WTC11 (cell line): ENCODE measurements at regions not wholly inside any gene's neighbourhood (a gene's known extent, or its start where the extent isn't known, plus 50 kb on each side); places are given as distances from the start of the nearest gene placed in this dataset.
"Not testable (repeated sequence)": the region's sequence is repeated elsewhere in the genome, so short reads cannot be mapped to it uniquely, and the experiment has no call there.

ENCODE experiments used
- ATAC-seq: fragments of 200-7000 bp; cut with Tn5 transposase; 2 replicates; pipeline ENCODE4 v1.10.0; 2021; ENCODE audit warnings: mild to moderate bottlenecking, moderate library complexity
- CTCF ChIA-PET: fragments of 300-600 bp; sonication (Branson Sonifier 250); formaldehyde crosslinking; loops from one replicate; lab custom pipeline; 2021; ENCODE audit warnings: antibody characterized with exemption; lab: Charles Lee
- POLR2A ChIA-PET: fragments of 350-600 bp; sonication (Branson Sonifier 250); formaldehyde crosslinking; loops from one replicate; lab custom pipeline; 2021; ENCODE audit warnings: antibody characterized with exemption; lab: Charles Lee
- DNase-seq: peaks from one replicate; pipeline ENCODE4 v3.0.0; 2021; ENCODE audit warnings: low spot score
- H3K27ac Mint-ChIP-seq: 2 replicates; pipeline ENCODE4 v1.8.0; 2021; ENCODE audit warnings: mixed read lengths
- H3K27me3 Mint-ChIP-seq: 2 replicates; pipeline ENCODE4 v1.8.0; 2021; ENCODE audit warnings: low read depth, mild to moderate bottlenecking, moderate library complexity, mixed read lengths
- H3K36me3 Mint-ChIP-seq: 2 replicates; pipeline ENCODE4 v1.8.0; 2021; ENCODE audit warnings: mixed read lengths
- H3K4me1 Mint-ChIP-seq: 2 replicates; pipeline ENCODE4 v1.8.0; 2022; ENCODE audit warnings: mixed read lengths
- H3K4me3 Mint-ChIP-seq: 2 replicates; pipeline ENCODE4 v1.8.0; 2021; ENCODE audit warnings: mild to moderate bottlenecking, moderate library complexity, mixed read lengths
- H3K9me3 Mint-ChIP-seq: 2 replicates; pipeline ENCODE4 v1.8.0; 2021; ENCODE audit warnings: mixed read lengths
- ATF1 ChIP-seq: sonication (generic); formaldehyde crosslinking; IDR thresholded peaks from 2 replicates; pipeline ENCODE4 v1.8.1; 2023; ENCODE audit warnings: mild to moderate bottlenecking, moderate library complexity, missing genetic modification reagents
- ATF3 ChIP-seq: sonication (generic); formaldehyde crosslinking; conservative IDR thresholded peaks from 2 replicates; pipeline ENCODE4 v1.8.1; 2022; ENCODE audit warnings: mild to moderate bottlenecking, missing genetic modification reagents
- E2F1 ChIP-seq: sonication (generic); formaldehyde crosslinking; IDR thresholded peaks from 2 replicates; pipeline ENCODE4 v1.8.0; 2022; ENCODE audit warnings: mild to moderate bottlenecking, missing genetic modification reagents
- GABPB1 ChIP-seq: sonication (generic); formaldehyde crosslinking; IDR thresholded peaks from 2 replicates; pipeline ENCODE4 v1.8.1; 2023; ENCODE audit warnings: mild to moderate bottlenecking, missing genetic modification reagents
- GRHL2 ChIP-seq: fragments of 250-450 bp; sonication (Bioruptor Pico); IDR thresholded peaks from 2 replicates; pipeline ENCODE4 v1.8.0; 2022; ENCODE audit warnings: mild to moderate bottlenecking, moderate library complexity; ENCODE audit not compliant: insufficient replicate concordance, severe bottlenecking
- JAZF1 ChIP-seq: fragments of 250-450 bp; sonication (Bioruptor Pico); IDR thresholded peaks from 2 replicates; pipeline ENCODE4 v1.9.0; 2021; ENCODE audit warnings: moderate library complexity, mild to moderate bottlenecking, inconsistent platforms
- USF2 ChIP-seq: sonication (generic); formaldehyde crosslinking; IDR thresholded peaks from 2 replicates; pipeline ENCODE4 v1.8.1; 2023; ENCODE audit warnings: mild to moderate bottlenecking, missing genetic modification reagents, moderate library complexity
- ZMAT4 ChIP-seq: fragments of 250-450 bp; sonication (Bioruptor Pico); IDR thresholded peaks from 2 replicates; pipeline ENCODE4 v1.9.0; 2021; ENCODE audit warnings: mild to moderate bottlenecking
- ZNF425 ChIP-seq: fragments of 250-450 bp; sonication (Bioruptor Pico); conservative IDR thresholded peaks from 2 replicates; pipeline ENCODE4 v1.9.0; 2021; ENCODE audit warnings: mild to moderate bottlenecking
- ZNF671 ChIP-seq: fragments of 250-450 bp; sonication (Bioruptor Pico); IDR thresholded peaks from 2 replicates; pipeline ENCODE4 v1.8.0; 2021; ENCODE audit warnings: mild to moderate bottlenecking
- ZSCAN18 ChIP-seq: fragments of 250-450 bp; sonication (Bioruptor Pico); IDR thresholded peaks from 2 replicates; pipeline ENCODE4 v2.1.2; 2022; ENCODE audit warnings: mild to moderate bottlenecking, moderate library complexity

- TF ChIP-seq ZSCAN18 (CRISPR knock-in tag) (no peak), ZMAT4 (CRISPR knock-in tag) (no peak), E2F1 (CRISPR knock-in tag) (no peak), ATF3 (CRISPR knock-in tag) (no peak), ZNF425 (CRISPR knock-in tag) (no peak), JAZF1 (CRISPR knock-in tag) (no peak), ZNF671 (no peak)
Observed at GRCh38 chr16:73949574-73950320, 346.9 kb upstream of the PSMD7 start (continued).

- POLR2A ChIA-PET: no interaction called here
- ATAC-seq: no peak
- H3K27ac Mint-ChIP-seq: no peak overlapping the region
Observed at GRCh38 chr16:73945631-73946030, 351.0 kb upstream of the PSMD7 start.

GRCh38 chr16:73943184-73943583 is 353.4 kb upstream of the PSMD7 start:
- H3K27ac Mint-ChIP-seq, POLR2A ChIA-PET, H3K36me3 Mint-ChIP-seq, H3K27me3 Mint-ChIP-seq, H3K4me1 Mint-ChIP-seq, H3K4me3 Mint-ChIP-seq, ATAC-seq, DNase-seq: not testable (repeated sequence)
- peaks cover 11% of the 10 kb centered on the region for H3K9me3 Mint-ChIP-seq
- CTCF ChIA-PET: interaction anchor here (1.3 kb wide), 1 partner anchor 332 kb away, joined by 3 read pairs; no protein-coding TSS in a partner anchor

More at GRCh38 chr16:73945631-73946030, 351.0 kb upstream of the PSMD7 start:
- no peaks in the 10 kb centered on the region for H3K9me3 Mint-ChIP-seq
- peaks cover 6% of the 10 kb centered on the region for H3K4me1 Mint-ChIP-seq
- CTCF ChIA-PET: no interaction called here
- no peaks in the 10 kb centered on the region for H3K36me3 Mint-ChIP-seq
- DNase-seq: no peak
- no peaks in the 10 kb centered on the region for H3K27me3 Mint-ChIP-seq
- TF ChIP-seq GRHL2: no peak
- TF ChIP-seq ATF1 (CRISPR knock-in tag): no peak
- TF ChIP-seq GABPB1 (CRISPR knock-in tag): no peak
- no peak for TF ChIP-seq USF2 (CRISPR knock-in tag)
- H3K4me3 Mint-ChIP-seq: no peak overlapping the region

- CTCF ChIA-PET: interaction anchor here (0.6 kb wide), 1 partner anchor 463 kb away, joined by 3 read pairs; no protein-coding TSS in a partner anchor
- H3K27me3 Mint-ChIP-seq, DNase-seq, H3K27ac Mint-ChIP-seq, POLR2A ChIA-PET, ATAC-seq, H3K36me3 Mint-ChIP-seq, H3K4me3 Mint-ChIP-seq, H3K4me1 Mint-ChIP-seq: not testable (repeated sequence)
- peaks cover 21% of the 10 kb centered on the region for H3K9me3 Mint-ChIP-seq
Observed at GRCh38 chr16:73940786-73941185, 355.8 kb upstream of the PSMD7 start.
